Stimulated activated CD4-positive, alpha-beta T cell treated with anti-CD3 and anti-CD28 coated beads, TNF-alpha, amount 100 ng/mL, for 48 hours (primary cell): ENCODE measurements at regions not wholly inside any gene's neighbourhood (a gene's known extent, or its start where the extent isn't known, plus 50 kb on each side); places are given as distances from the start of the nearest gene placed in this dataset.

Experiments
- DNase-seq, 3 donors: peaks; one replicate each; pipeline ENCODE4 v3.0.0-alpha.2; 2020; ENCODE audit warnings: low read depth in 3 of 3

GRCh38 chr16:64826374-64826773 is 295.5 kb downstream of the CDH11 start:
- no peak for DNase-seq

GRCh38 chr16:64823481-64824075 is 298.3 kb downstream of the CDH11 start:
- DNase-seq = no peak

- DNase-seq = no peak
These were observed 311.8 kb downstream of the CDH11 start for GRCh38 chr16:64809876-64810629.

- no peak for DNase-seq
These were observed 313.4 kb downstream of the CDH11 start for GRCh38 chr16:64808474-64808873.

- no peak for DNase-seq
These were observed 330.1 kb downstream of the CDH11 start for GRCh38 chr16:64791756-64792155.

- DNase-seq = no peak
These were observed 337.2 kb downstream of the CDH11 start for GRCh38 chr16:64784635-64785034.

- DNase-seq = no peak
These were observed 339.4 kb downstream of the CDH11 start for GRCh38 chr16:64782484-64782883.

- no peak for DNase-seq
These were observed 341.4 kb downstream of the CDH11 start for GRCh38 chr16:64780445-64780844.

GRCh38 chr16:64778777-64779176 is 343.1 kb downstream of the CDH11 start:
- no peak for DNase-seq

- no peak for DNase-seq
These were observed 348.2 kb downstream of the CDH11 start for GRCh38 chr16:64773638-64774037.

GRCh38 chr16:64773184-64773583 is 348.7 kb downstream of the CDH11 start:
- DNase-seq = no peak

GRCh38 chr16:64771273-64771672 is 350.6 kb downstream of the CDH11 start:
- DNase-seq = no peak

- DNase-seq = no peak
These were observed 359.7 kb downstream of the CDH11 start for GRCh38 chr16:64762211-64762610.

- no peak for DNase-seq
These were observed 367.6 kb downstream of the CDH11 start for GRCh38 chr16:64754279-64754678.

GRCh38 chr16:64751906-64752305 is 370.0 kb downstream of the CDH11 start:
- no peak for DNase-seq

GRCh38 chr16:64749346-64749745 is 372.5 kb downstream of the CDH11 start:
- no peak for DNase-seq

GRCh38 chr16:64745258-64745930 is 376.5 kb downstream of the CDH11 start:
- DNase-seq = no peak

GRCh38 chr16:64742455-64743223 is 379.2 kb downstream of the CDH11 start:
- DNase-seq = no peak

GRCh38 chr16:64740261-64740660 is 381.6 kb downstream of the CDH11 start:
- no peak for DNase-seq

- no peak for DNase-seq
These were observed 383.4 kb downstream of the CDH11 start for GRCh38 chr16:64738321-64738960.

GRCh38 chr16:64736857-64737256 is 385.0 kb downstream of the CDH11 start:
- DNase-seq = no peak

- DNase-seq = no peak
These were observed 390.0 kb downstream of the CDH11 start for GRCh38 chr16:64731891-64732290.
